ENCODE measurements at regions not wholly inside any gene's neighbourhood (a gene's known extent, or its start where the extent isn't known, plus 50 kb on each side); places are given as distances from the start of the nearest gene placed in this dataset.

GRCh38 chr2:83784947-83785346 is 674.1 kb downstream of the SUCLG1 start:
- no peak overlapping the region for H3K4me2 ChIP-seq (ENCODE audit: extremely low read depth, insufficient read depth, low read length)
- no peaks in the 10 kb centered on the region for H3K9me3 ChIP-seq (ENCODE audit: control insufficient read depth, insufficient read depth, low read depth, low read length)
- H4K20me1 ChIP-seq (ENCODE audit: control insufficient read depth, extremely low read depth, insufficient read depth, low read length) = no peaks in the 10 kb centered on the region
- DNase-seq (ENCODE audit: low read depth in 2 of 2) = no peak
- no peaks in the 10 kb centered on the region for H3K79me2 ChIP-seq (ENCODE audit: control insufficient read depth, insufficient read depth, low read length)
- H3K27me3 ChIP-seq (ENCODE audit: control insufficient read depth, insufficient read depth, low read length) = no peaks in the 10 kb centered on the region
- H3K9ac ChIP-seq (ENCODE audit: insufficient read depth, low read length) = no peak overlapping the region
- no peak overlapping the region for H2AFZ ChIP-seq (ENCODE audit: low read length)
- TF ChIP-seq CTCF (conservative IDR thresholded peaks at IDR 0.05 in 1 of 2, IDR thresholded peaks at IDR 0.05 in 1 of 2; ENCODE audit: low read depth in 1 of 2, low read length in 2 of 2) = no peak
- no peak for TF ChIP-seq EZH2 (IDR thresholded peaks at IDR 0.05; ENCODE audit: low read length, missing control alignments)
- H3K4me3 ChIP-seq (replicated peaks in 1 of 4; ENCODE audit: control extremely low read depth in 1 of 4, insufficient read depth in 1 of 4, low read depth in 3 of 4, low read length in 4 of 4) = no peak overlapping the region
- H3K36me3 ChIP-seq (ENCODE audit: control insufficient read depth, insufficient read depth, low read length) = no peaks in the 10 kb centered on the region
- no peak overlapping the region for H3K27ac ChIP-seq (ENCODE audit: insufficient read depth, low read length)
- no peaks in the 10 kb centered on the region for H3K4me1 ChIP-seq (ENCODE audit: control insufficient read depth, extremely low read depth, insufficient read depth, low read length)

- Histone ChIP-seq H2AFZ (ENCODE audit: low read length) (no peak overlapping the region), H3K79me2 (ENCODE audit: control insufficient read depth, insufficient read depth, low read length) (no peaks in the 10 kb centered on the region), H3K4me1 (ENCODE audit: control insufficient read depth, extremely low read depth, insufficient read depth, low read length) (no peaks in the 10 kb centered on the region), H3K9ac (ENCODE audit: insufficient read depth, low read length) (no peak overlapping the region), H3K36me3 (ENCODE audit: control insufficient read depth, insufficient read depth, low read length) (no peaks in the 10 kb centered on the region), H3K9me3 (ENCODE audit: control insufficient read depth, insufficient read depth, low read depth, low read length) (no peaks in the 10 kb centered on the region), H3K27ac (ENCODE audit: insufficient read depth, low read length) (no peak overlapping the region), H3K4me3 (replicated peaks in 1 of 4; ENCODE audit: control extremely low read depth in 1 of 4, insufficient read depth in 1 of 4, low read depth in 3 of 4, low read length in 4 of 4) (no peak overlapping the region), H3K4me2 (ENCODE audit: extremely low read depth, insufficient read depth, low read length) (no peak overlapping the region), H4K20me1 (ENCODE audit: control insufficient read depth, extremely low read depth, insufficient read depth, low read length) (no peaks in the 10 kb centered on the region), H3K27me3 (ENCODE audit: control insufficient read depth, insufficient read depth, low read length) (no peaks in the 10 kb centered on the region)
- DNase-seq (ENCODE audit: low read depth in 2 of 2) = no peak
- no peak for TF ChIP-seq EZH2 (IDR thresholded peaks at IDR 0.05; ENCODE audit: low read length, missing control alignments)
- no peak for TF ChIP-seq CTCF (conservative IDR thresholded peaks at IDR 0.05 in 1 of 2, IDR thresholded peaks at IDR 0.05 in 1 of 2; ENCODE audit: low read depth in 1 of 2, low read length in 2 of 2)
Measured at GRCh38 chr2:83784315-83784714, 674.8 kb downstream of the SUCLG1 start.

- H3K27me3 ChIP-seq (ENCODE audit: control insufficient read depth, insufficient read depth, low read length) = no peaks in the 10 kb centered on the region
- H2AFZ ChIP-seq (ENCODE audit: low read length) = no peak overlapping the region
- TF ChIP-seq CTCF (conservative IDR thresholded peaks at IDR 0.05 in 1 of 2, IDR thresholded peaks at IDR 0.05 in 1 of 2; ENCODE audit: low read depth in 1 of 2, low read length in 2 of 2) (no peak), EZH2 (IDR thresholded peaks at IDR 0.05; ENCODE audit: low read length, missing control alignments) (no peak)
- no peaks in the 10 kb centered on the region for H3K36me3 ChIP-seq (ENCODE audit: control insufficient read depth, insufficient read depth, low read length)
- no peaks in the 10 kb centered on the region for H3K79me2 ChIP-seq (ENCODE audit: control insufficient read depth, insufficient read depth, low read length)
- H4K20me1 ChIP-seq (ENCODE audit: control insufficient read depth, extremely low read depth, insufficient read depth, low read length) = no peaks in the 10 kb centered on the region
- DNase-seq (ENCODE audit: low read depth in 2 of 2) = no peak
- no peaks in the 10 kb centered on the region for H3K9me3 ChIP-seq (ENCODE audit: control insufficient read depth, insufficient read depth, low read depth, low read length)
- H3K4me3 ChIP-seq (replicated peaks in 1 of 4; ENCODE audit: control extremely low read depth in 1 of 4, insufficient read depth in 1 of 4, low read depth in 3 of 4, low read length in 4 of 4) = no peak overlapping the region
- no peak overlapping the region for H3K27ac ChIP-seq (ENCODE audit: insufficient read depth, low read length)
- H3K4me1 ChIP-seq (ENCODE audit: control insufficient read depth, extremely low read depth, insufficient read depth, low read length) = no peaks in the 10 kb centered on the region
- no peak overlapping the region for H3K9ac ChIP-seq (ENCODE audit: insufficient read depth, low read length)
- no peak overlapping the region for H3K4me2 ChIP-seq (ENCODE audit: extremely low read depth, insufficient read depth, low read length)
Measured at GRCh38 chr2:83782122-83782521, 677.0 kb downstream of the SUCLG1 start.

Data from fibroblast of lung (primary cell).